ENCODE measurements at regions not wholly inside any gene's neighbourhood (a gene's known extent, or its start where the extent isn't known, plus 50 kb on each side); places are given as distances from the start of the nearest gene placed in this dataset.

GRCh38 chr5:68502531-68502930, 287.0 kb downstream of the PIK3R1 start:
- TF ChIP-seq CTCF (IDR thresholded peaks at IDR 0.05; ENCODE audit: low read depth, low read length, poor library complexity, severe bottlenecking) (no peak), EZH2phosphoT487 (IDR thresholded peaks at IDR 0.05; ENCODE audit: borderline replicate concordance, low read length) (no peak)

Data from DOHH2 (cell line).